ENCODE measurements at regions not wholly inside any gene's neighbourhood (a gene's known extent, or its start where the extent isn't known, plus 50 kb on each side); places are given as distances from the start of the nearest gene placed in this dataset.
"Not testable (repeated sequence)": the region's sequence is repeated elsewhere in the genome, so short reads cannot be mapped to it uniquely, and the experiment has no call there.

DNA sequence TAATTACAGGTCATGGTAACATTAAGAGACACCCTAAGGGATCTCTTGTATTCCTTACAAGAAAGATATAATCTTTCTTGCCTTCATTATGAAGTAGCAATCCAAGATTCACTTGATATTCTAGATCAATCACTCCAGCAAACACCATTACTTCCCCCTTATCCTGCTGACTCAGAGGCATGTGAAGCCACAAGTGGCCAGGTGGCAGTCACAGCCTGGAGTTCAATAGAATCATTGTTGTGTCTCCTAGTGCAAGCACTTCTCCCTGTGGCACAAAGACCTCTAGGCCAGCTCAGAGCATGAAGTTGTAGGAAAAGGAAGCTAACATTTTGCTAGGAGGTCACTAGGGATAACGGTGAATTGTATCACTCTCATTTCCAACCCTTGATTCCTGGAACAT is 864.3 kb upstream of the ATXN8OS start:
- TF ChIP-seq, protein P1, sequence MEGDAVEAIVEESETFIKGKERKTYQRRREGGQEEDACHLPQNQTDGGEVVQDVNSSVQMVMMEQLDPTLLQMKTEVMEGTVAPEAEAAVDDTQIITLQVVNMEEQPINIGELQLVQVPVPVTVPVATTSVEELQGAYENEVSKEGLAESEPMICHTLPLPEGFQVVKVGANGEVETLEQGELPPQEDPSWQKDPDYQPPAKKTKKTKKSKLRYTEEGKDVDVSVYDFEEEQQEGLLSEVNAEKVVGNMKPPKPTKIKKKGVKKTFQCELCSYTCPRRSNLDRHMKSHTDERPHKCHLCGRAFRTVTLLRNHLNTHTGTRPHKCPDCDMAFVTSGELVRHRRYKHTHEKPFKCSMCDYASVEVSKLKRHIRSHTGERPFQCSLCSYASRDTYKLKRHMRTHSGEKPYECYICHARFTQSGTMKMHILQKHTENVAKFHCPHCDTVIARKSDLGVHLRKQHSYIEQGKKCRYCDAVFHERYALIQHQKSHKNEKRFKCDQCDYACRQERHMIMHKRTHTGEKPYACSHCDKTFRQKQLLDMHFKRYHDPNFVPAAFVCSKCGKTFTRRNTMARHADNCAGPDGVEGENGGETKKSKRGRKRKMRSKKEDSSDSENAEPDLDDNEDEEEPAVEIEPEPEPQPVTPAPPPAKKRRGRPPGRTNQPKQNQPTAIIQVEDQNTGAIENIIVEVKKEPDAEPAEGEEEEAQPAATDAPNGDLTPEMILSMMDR (IDR thresholded peaks at IDR 0.05; ENCODE audit: low read length) = no peak
- TF ChIP-seq EZH2 (optimal IDR thresholded peaks at IDR 0.05; ENCODE audit: low read depth, low read length) (no peak), EZH2phosphoT487 (IDR thresholded peaks at IDR 0.05; ENCODE audit: low read length) (no peak)

GRCh38 chr13:69234171-69234570 is 873.5 kb upstream of the ATXN8OS start:
- DNase-seq = no peak
- Histone ChIP-seq H3K27me3 (replicated peaks; ENCODE audit: insufficient read depth, low read length) (no peaks in the 10 kb centered on the region), H3K27ac (ENCODE audit: low read length) (no peak overlapping the region), H3K4me1 (ENCODE audit: low read length) (no peaks in the 10 kb centered on the region), H3K36me3 (replicated peaks; ENCODE audit: insufficient read depth, low read length) (no peaks in the 10 kb centered on the region), H3K9ac (ENCODE audit: low read length) (no peak overlapping the region), H4K20me1 (ENCODE audit: insufficient read depth, low read length) (no peaks in the 10 kb centered on the region), H3K9me2 (replicated peaks; ENCODE audit: insufficient read depth, low read length) (no peaks in the 10 kb centered on the region), H2AFZ (ENCODE audit: low read length) (no peak overlapping the region), H3F3A (ENCODE audit: insufficient read depth, low read length) (no peaks in the 10 kb centered on the region), H3K4me2 (ENCODE audit: low read depth, low read length) (no peak overlapping the region), H3K4me3 (ENCODE audit: low read length) (no peak overlapping the region), H3K79me2 (ENCODE audit: low read length) (no peaks in the 10 kb centered on the region), H3K9me3 (replicated peaks; ENCODE audit: insufficient read depth, low read length) (no peaks in the 10 kb centered on the region)
- TF ChIP-seq EZH2 (optimal IDR thresholded peaks at IDR 0.05; ENCODE audit: low read depth, low read length) (no peak), EZH2phosphoT487 (IDR thresholded peaks at IDR 0.05; ENCODE audit: low read length) (no peak)
- TF ChIP-seq, protein P1 (IDR thresholded peaks at IDR 0.05; ENCODE audit: low read length) = no peak

More for the DNA sequence above, 864.3 kb upstream of the ATXN8OS start:
- Histone ChIP-seq H3K27me3 (replicated peaks; ENCODE audit: insufficient read depth, low read length) (no peaks in the 10 kb centered on the region), H3K79me2 (ENCODE audit: low read length) (no peaks in the 10 kb centered on the region), H3F3A (ENCODE audit: insufficient read depth, low read length) (no peaks in the 10 kb centered on the region), H3K9me3 (replicated peaks; ENCODE audit: insufficient read depth, low read length) (no peaks in the 10 kb centered on the region), H3K4me3 (ENCODE audit: low read length) (no peak overlapping the region), H4K20me1 (ENCODE audit: insufficient read depth, low read length) (no peaks in the 10 kb centered on the region), H3K4me2 (ENCODE audit: low read depth, low read length) (no peak overlapping the region), H3K27ac (ENCODE audit: low read length) (no peak overlapping the region), H2AFZ (ENCODE audit: low read length) (no peak overlapping the region), H3K36me3 (replicated peaks; ENCODE audit: insufficient read depth, low read length) (no peaks in the 10 kb centered on the region), H3K9me2 (replicated peaks; ENCODE audit: insufficient read depth, low read length) (no peaks in the 10 kb centered on the region), H3K9ac (ENCODE audit: low read length) (no peak overlapping the region), H3K4me1 (ENCODE audit: low read length) (no peaks in the 10 kb centered on the region)
- no peak for DNase-seq

GRCh38 chr13:69226427-69226826 is 881.2 kb upstream of the ATXN8OS start:
- no peak for TF ChIP-seq EZH2 (optimal IDR thresholded peaks at IDR 0.05; ENCODE audit: low read depth, low read length)
- TF ChIP-seq, protein P1 (IDR thresholded peaks at IDR 0.05; ENCODE audit: low read length) = no peak
- TF ChIP-seq EZH2phosphoT487 (IDR thresholded peaks at IDR 0.05; ENCODE audit: low read length) = no peak
- Histone ChIP-seq H3K9ac (ENCODE audit: low read length) (no peak overlapping the region), H3K4me1 (ENCODE audit: low read length) (no peaks in the 10 kb centered on the region), H3K36me3 (replicated peaks; ENCODE audit: insufficient read depth, low read length) (no peaks in the 10 kb centered on the region), H2AFZ (ENCODE audit: low read length) (no peak overlapping the region), H3K79me2 (ENCODE audit: low read length) (no peaks in the 10 kb centered on the region), H3K9me3 (replicated peaks; ENCODE audit: insufficient read depth, low read length) (no peaks in the 10 kb centered on the region), H3F3A (ENCODE audit: insufficient read depth, low read length) (no peaks in the 10 kb centered on the region), H3K27me3 (replicated peaks; ENCODE audit: insufficient read depth, low read length) (no peaks in the 10 kb centered on the region), H3K9me2 (replicated peaks; ENCODE audit: insufficient read depth, low read length) (no peaks in the 10 kb centered on the region), H3K4me2 (ENCODE audit: low read depth, low read length) (no peak overlapping the region), H4K20me1 (ENCODE audit: insufficient read depth, low read length) (no peaks in the 10 kb centered on the region), H3K27ac (ENCODE audit: low read length) (no peak overlapping the region), H3K4me3 (ENCODE audit: low read length) (no peak overlapping the region)
- no peak for DNase-seq

DNA sequence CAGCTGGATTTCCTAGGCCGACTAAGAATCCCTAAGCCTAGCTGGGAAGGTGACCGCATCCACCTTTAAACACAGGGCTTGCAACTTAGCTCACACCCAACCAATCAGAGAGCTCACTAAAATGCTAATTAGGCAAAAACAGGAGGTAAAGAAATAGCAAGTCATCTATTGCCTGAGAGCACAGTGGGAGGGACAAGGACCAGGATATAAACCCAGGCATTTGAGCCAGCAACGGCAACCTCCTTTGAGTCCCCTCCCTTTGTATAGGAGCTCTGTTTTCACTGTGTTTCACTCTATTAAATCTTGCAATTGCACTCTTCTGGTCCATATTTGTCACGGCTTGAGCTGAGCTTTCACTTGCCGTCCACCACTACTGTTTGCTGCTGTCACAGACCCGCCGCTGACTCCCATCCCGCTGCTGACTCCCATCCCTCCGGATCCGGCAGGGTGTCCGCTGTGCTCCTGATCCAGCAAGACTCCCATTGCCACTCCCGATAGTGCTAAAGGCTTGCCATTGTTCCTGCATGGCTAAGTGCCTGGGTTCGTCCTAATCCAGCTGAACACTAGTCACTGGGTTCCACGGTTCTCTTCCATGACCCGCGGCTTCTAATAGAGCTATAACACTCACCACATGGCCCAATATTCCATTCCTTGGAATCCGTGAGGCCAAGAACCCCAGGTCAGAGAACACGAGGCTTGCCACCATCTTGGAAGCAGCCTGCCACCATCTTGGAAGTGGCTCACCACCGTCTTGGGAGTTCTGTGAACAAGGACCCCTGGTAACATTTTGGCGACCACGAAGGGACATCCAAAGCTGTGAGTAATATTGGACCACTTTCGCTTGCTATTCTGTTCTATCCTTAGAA is 885.8 kb upstream of the ATXN8OS start:
- H3K27ac ChIP-seq (ENCODE audit: low read length); H3K4me2 ChIP-seq (ENCODE audit: low read depth, low read length); H3F3A ChIP-seq (ENCODE audit: insufficient read depth, low read length); H3K4me1 ChIP-seq (ENCODE audit: low read length); H3K36me3 ChIP-seq (replicated peaks; ENCODE audit: insufficient read depth, low read length); H3K9me3 ChIP-seq (replicated peaks; ENCODE audit: insufficient read depth, low read length); H4K20me1 ChIP-seq (ENCODE audit: insufficient read depth, low read length); DNase-seq; H3K4me3 ChIP-seq (ENCODE audit: low read length); H3K79me2 ChIP-seq (ENCODE audit: low read length); H3K27me3 ChIP-seq (replicated peaks; ENCODE audit: insufficient read depth, low read length); H2AFZ ChIP-seq (ENCODE audit: low read length); H3K9ac ChIP-seq (ENCODE audit: low read length); H3K9me2 ChIP-seq (replicated peaks; ENCODE audit: insufficient read depth, low read length): not testable (repeated sequence)
